HG02642 (cell line): ENCODE measurements at regions not wholly inside any gene's neighbourhood (a gene's known extent, or its start where the extent isn't known, plus 50 kb on each side); places are given as distances from the start of the nearest gene placed in this dataset.
"Not testable (repeated sequence)": the region's sequence is repeated elsewhere in the genome, so short reads cannot be mapped to it uniquely, and the experiment has no call there.

Experiments
- ATAC-seq: cut with Tn5 transposase; IDR thresholded peaks from one replicate; pipeline ENCODE4 v1.9.1; 2021; ENCODE audit warnings: mild to moderate bottlenecking; ENCODE audit not compliant: unreplicated experiment, poor library complexity

DNA sequence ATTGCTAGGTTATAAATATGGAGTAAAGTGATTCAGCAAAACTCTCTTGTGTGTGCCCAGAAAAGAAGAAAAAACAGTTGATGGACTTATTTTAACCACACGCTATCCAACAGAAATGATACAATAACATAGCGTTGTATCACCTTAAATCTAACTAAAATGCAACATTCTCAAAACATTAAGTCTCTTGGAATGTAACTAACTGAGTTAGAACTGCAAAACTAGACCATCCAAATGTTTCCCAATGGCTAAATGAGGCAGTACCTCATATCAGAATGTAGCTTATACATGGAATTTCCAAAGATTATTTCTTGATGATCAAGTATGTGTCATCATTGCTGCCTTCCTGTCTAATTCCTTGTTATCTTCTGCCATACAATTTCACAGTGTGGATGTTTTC is 187.9 kb downstream of the CNTN3 start:
- no peak for ATAC-seq

DNA sequence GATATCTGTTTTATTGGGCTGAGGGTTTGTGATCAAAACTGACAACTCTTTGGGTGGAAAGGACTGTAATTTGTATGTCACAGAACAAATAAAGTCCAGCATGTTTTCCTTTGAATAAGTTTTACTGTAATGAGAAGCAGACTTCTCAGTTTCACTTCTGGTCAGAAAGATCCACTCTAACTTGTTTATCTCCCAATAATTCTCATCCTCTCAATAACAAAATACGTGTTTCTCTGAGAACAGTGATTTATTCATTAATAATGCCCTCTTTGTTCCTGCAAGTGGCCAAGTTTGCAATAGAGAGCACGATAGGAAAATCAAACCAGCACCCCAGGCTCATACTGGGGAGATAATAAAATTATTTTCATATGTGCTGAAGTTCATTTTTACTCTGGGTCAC is 190.6 kb downstream of the CNTN3 start:
- ATAC-seq, result no peak

DNA sequence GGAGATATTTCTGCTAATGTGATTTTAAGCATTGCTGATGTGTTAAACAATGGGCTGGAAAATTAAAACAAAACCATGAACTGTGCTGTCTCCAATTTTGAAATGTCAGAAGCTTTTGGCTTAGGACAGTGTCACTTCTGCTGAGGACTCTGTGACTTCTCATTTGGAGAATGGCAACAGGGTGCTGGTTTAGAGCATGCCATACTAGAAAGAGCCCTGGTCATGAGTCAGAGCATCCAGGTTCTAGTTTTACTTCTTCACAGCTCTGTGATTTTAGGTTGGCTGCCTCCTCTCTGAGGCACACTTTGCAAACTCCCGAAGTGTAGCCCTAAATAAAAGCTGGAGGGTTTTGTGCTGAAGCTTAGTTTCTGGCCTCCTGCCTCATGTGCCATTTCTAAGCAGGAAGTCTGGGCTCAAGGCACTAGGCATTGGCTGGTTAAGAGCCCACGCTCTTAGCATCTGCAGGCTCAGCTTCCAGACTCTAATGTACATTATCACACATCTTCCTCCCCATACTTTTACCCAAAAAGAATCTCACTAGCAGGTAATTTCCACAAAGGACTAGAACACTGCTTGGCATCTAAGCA is 193.8 kb downstream of the CNTN3 start:
- no peak for ATAC-seq

DNA sequence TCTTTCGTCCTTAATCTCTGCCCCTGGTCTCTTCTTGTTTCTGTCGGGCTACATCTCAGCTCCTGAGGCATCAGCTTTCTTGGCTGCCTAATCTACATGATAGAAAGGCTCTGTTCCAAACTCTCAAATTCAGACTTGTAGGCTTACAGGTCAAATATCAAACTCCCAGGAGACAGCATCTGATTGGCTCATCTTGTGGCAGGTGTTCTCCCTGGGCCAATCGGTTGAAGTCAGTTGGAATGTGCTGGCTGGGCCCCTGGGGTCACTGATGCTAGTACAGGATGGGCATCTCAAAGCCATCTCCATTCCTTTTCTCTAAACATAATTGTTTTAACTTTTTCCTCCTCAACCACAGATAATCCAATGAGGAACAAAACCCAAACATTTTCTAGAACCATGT is 198.7 kb downstream of the CNTN3 start:
- ATAC-seq, result no peak

DNA sequence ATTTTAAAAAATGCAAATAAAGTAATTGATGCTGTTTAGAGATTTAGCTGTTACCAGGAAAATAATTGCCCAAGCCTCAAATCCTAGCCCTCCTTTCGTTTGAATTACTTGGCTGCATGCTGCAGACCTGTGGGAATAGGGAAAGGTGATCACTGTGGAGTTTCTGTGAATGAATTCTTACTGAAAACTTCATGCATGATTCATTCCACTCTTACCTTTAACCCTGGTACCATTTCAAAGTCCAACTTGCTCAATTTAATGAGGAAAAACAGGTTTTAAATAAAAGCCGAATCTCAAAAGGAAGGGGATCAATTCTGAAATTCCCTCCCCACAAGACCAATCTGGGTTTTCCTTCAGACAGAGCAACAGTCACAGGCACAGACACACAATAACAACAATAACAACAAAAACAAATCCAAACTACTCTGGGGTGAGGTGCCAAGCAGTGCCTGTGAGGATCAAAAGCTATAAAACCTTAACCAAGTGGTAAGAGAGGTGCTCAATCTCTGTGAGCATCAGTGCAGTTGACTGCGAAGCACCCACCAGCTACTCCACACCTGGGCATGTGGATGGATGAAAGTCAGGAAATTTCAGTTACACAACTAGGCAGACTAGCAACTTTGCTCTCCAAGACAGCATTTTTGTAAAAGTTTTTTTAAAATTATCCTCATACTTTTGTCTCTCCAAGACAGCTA is 200.8 kb downstream of the CNTN3 start:
- no peak for ATAC-seq

DNA sequence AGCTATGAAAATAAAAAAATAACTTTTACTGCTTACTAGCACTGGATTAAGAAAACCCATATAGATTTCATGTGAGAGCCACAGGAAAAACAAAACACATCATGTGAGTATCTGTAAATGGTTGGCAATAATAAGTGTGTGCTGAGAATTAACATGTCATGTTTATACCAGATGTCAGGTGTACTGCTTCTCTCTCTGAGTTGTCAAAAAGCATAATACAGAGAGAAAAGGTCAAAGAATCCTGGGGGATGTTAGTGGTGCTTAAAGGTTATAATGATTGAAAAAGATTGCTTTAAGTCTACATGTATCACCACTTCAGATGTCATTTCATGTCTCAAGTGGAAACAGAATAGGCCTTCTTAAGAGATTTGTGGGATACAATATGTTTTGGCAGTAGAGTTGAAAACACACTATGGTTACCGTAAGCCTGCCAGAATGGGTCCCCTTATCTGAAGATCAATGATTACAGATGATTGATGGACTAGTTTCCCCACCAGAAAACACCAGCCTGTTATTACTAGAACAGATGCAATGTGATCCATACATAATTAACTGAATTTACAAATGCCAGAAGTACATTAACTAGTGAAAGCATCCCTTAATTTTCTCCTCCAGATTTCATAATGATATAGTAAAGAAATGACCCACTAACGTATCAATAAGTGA is 204.1 kb downstream of the CNTN3 start:
- ATAC-seq, result no peak

DNA sequence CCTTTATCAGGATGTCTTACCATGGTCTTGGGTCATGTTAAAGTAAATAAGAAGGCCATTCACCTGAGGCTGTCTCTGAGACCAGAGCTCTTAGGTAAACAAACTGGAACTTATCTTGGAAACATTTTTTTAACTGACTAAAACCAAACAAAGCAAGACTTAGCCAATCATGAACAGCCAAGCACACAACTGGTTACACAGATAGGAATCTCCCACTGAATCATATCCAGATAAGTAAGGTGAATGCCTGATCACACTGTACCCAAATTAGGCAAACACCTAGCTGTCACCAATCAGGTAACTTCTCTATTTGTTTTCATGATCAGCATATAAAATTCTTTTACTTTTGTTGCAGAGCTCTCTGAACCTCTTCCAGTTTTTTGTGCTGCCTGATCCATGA is 205.4 kb downstream of the CNTN3 start:
- no peak for ATAC-seq

DNA sequence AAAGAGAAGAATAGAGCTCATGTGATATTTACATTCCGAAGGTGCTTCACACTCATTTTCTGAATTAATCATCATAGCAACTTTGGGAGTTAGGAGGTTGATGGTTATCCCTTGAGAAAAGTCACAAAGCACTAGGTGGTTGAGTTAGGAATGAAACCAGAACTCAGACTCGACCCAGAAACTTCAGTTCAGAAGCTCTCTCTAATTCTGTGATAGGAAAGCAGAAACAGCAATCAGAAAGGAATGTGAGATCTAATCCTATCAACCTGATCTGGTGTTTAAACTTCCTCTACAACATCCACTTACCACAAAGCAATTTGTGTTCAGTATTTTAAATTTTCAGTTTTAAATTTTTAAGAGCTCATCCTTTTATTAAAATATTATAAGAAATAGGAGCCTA is 211.2 kb downstream of the CNTN3 start:
- no peak for ATAC-seq

DNA sequence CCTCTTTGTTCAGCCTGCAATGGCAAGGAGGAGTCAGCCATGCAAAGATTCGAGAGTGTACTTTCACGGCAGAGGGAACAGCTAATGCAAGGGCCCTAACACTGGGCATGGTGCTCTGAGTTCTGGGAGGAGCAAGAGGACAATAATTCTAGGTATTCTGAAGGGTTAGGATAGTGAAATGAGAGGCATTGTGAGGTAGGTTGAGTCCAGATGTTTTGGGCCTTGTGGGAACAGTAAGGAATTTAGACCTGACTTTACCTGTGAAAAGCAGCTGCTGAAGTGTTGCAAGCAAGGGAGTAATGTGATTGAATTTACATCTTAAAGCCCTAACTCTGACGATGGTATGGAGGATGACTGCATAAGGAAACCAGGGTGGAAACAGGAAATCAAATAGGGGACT is 211.6 kb downstream of the CNTN3 start:
- no peak for ATAC-seq

DNA sequence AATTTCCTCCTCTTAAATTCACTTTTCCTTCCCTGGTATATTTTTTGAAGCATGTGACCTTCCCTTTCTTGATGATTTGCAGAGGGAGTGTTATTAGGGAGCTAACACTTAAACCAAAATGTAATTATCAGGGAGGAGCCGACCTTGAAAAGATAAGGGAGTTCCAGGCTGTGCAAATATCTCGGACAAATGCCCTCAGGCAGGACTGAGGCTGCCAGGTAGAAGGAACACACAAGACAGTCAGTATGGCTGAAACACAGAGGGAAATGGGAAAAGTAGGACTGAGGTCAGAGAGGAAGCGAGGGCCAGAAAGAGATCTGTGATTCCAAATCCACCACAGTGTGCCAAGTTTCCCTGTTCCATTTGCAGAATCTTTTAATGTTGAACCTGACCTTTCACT is 221.0 kb downstream of the CNTN3 start:
- ATAC-seq, result no peak

DNA sequence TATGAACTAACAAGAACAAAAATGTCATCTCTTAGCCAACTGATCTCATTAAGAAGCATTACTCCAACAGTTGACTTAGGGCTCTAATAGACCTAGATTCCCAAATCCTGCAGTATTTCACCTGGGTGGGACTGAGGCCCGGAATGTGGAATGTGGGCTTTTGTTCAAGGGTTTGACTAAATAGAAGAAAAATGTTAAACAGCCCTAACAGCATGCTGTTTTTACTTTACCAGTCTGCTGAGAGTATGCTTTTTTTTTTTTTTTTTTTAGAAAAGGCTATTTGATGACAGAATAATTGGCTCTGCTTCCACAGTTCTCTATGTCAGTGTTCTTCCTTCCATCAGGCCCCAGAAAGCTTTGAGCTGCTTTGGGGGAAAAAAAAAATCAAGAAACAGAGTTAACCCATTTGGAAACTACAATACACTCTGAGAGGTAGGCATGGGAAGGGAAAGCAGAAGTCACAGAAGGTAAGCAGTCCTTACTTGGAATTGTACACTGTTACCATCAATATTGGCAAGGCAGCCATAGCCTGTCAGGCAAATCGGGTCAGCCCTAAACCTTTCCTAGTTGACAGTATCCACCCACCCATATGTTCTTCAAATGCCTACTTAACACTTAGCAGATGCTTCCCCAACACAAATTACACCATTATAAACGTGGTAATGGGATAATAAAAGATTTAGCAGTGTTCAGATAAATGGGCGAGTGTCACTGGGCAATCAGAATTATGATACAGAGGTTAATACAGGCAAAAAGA is 224.2 kb downstream of the CNTN3 start:
- no peak for ATAC-seq

DNA sequence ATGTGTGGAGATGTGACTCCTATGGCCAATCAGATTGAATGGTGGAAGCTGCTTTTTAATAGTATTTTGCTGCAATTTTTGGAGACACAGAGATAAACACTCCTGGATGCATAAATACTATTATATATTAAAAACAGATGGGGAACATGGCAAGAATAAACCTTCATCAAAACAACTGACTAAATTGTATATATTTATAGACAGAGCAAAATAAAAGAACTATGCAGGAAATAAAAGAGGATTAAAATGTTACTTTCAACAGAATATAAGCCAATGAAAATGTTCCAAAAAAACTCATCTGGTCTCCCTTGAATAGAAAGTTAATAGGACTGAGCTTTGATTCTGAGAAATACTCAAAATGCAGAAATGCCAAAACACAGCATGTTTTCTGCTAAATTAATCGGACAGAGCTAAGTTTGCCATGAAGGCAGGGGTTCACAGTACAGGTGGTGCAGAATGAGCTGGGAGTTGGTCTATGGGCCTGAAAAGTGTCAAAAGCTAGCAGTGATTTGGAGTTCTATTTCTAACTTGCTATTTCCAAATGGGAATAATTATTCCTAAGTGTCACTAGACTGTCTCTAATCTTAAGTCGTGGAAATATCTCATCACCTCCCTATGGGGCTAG is 227.2 kb downstream of the CNTN3 start:
- ATAC-seq, result no peak

DNA sequence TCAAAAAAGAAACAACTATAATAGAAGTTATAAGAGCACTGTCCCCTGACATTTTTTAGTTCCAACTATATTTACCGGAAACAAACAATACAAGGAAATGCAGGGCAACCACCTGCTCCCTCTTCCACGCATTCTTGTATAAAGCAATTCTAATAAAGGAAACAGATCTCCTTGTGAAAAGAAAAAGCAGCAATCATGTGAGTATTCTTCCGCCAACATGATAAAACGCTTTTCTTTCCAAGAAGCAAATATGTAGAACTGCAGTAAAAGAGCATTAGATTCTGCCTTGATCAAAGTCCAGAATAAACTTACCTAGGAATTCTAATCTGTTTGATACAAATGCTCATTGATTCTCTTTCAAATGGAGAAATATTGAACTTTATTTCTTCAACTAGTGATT is 230.3 kb downstream of the CNTN3 start:
- ATAC-seq, result no peak

DNA sequence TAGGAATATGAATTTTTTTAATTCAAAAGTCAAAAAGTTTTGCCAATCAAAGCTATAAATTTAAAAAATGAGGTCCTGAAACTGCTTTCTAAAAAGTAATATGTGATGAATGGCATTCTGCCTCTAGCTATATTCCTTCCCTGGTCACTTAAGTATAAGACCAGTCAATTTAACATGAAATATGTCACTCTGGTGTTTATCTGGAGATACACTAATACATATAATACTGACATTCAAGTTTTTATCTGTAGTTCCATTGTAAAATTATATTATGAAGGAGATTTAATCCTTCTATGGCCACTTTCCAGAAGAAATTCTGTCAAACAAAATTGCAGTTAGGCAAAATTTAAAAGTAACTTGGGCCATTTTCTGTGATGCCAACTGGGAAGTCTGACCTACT is 236.8 kb downstream of the CNTN3 start:
- no peak for ATAC-seq

DNA sequence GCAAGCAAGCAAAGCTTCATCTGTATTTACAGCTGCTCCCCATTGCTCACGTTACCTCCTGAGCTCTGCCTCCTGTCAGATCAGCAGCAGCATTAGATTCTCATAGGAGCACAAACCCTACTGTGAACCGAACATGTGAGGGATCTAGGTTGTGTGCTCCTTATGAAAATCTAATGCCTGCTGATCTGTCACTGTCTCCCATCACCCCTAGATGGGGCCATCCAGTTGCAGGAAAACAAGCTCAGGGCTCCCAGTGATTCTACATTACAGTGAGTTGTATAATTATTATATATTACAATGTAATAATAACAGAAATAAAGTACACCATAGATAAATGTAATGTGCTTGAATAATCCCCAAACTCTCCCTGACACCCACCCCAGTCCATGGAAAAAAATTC is 238.1 kb downstream of the CNTN3 start:
- ATAC-seq, result not testable (repeated sequence)

DNA sequence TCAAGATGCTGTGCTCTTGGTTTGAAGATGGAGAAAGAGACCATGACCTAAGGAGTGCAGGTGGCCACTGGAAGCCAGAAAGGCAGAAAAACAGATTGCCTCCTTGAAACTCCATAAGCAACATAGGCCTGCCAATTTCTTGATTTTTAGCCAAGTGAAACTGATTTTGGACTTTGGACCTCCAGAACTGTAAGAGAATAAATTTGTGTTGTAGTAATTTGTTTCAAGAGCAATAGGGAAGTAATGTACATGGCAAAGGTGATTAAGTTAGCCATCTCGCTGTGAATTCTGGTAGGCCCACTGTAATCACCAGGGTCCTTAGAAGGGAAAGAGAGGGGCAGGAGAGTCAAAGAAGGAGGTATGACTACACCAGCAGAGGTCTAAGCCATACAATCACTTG is 238.8 kb downstream of the CNTN3 start:
- no peak for ATAC-seq

DNA sequence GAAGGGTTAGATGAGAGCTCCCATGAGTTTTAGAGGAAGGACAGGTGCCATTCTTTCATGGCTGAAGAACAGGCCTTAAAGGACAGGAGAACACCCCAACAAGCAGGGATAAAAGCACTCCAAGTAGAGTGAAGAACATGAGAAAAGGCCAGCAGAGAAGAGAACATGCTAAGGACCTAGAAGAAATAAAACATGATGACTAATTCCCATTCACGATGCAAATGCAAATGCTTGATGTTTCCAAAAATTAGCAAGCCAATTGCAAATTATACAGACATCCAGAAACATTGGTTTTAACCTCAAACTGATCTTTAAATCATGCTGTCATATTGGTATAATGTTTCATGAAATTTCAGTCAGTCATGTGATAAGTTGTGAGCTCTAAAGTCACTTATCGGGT is 241.7 kb downstream of the CNTN3 start:
- no peak for ATAC-seq

DNA sequence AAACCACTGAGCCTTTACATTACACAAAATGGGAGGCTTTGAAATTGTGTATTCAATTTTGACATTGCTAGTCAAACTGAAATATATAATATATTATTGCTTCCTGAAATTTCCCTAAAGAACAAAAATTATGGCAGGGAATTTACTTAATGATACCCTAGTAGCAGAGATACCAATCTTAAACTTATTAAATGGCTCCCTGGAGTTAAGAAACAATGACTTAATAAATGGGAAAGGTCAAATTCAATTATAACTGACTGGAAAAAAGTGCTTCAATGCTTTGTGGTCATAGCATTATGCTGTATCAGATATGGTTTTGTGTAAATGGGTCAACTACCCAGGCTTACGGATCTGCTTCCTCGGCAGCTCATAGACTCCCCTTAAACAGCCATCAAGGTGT is 244.1 kb downstream of the CNTN3 start:
- ATAC-seq, result no peak

DNA sequence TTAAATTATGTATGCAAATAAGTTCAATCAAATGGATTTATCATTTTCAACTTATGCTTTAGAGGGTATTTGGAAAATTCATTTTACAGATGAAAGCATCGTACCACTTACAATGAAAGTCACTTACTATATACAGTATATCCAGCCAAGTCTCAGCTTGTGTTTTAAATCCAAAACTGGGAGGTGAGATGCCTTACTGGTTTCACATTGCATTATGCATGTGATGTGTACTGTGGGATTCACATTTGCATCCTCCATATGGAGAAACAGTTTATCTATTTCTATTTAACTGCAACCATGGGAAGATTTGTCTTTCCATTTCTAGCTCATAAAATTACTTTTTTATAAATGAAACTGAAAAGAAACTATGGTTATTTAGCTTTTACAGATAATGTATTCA is 248.1 kb downstream of the CNTN3 start:
- no peak for ATAC-seq

DNA sequence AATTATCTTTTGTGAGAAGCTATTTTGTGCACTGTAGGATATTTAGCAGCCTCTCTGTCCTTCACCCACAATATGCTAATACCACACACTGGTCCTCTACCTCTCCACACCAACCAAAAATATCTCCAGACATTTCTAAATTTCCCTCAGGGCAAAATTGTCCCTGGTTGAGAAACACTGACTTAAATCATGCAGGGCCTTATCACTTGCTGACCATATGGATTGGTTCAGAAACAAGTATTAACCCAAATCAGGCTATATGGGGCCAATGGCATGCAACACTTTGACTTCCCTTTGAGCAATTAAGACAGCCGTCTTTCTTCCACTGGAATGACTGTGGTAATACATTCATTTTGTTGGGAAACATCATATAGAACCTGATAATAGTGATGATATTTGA is 251.1 kb downstream of the CNTN3 start:
- ATAC-seq, result no peak

DNA sequence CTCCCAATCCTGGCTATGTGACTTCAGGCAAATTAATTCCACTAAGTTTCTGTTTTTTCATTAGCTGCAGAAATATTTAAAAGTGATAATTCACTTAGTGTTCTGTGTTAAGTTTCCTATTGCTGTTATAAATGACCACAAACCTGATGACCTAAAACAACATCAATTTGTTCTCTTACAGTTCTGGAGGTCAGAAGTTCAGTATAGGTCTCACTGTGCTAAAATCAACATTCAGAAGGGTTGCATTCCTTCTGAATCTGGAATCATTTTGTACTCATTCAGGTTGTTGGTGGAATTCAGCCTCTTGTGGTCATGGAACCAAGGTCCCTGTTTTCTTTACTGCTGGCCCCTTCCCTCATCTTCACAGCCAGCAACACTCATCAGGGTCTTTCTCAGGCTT is 254.1 kb downstream of the CNTN3 start:
- no peak for ATAC-seq
